Prostate gland (tissue), 2 donors: ENCODE measurements at regions not wholly inside any gene's neighbourhood (a gene's known extent, or its start where the extent isn't known, plus 50 kb on each side); places are given as distances from the start of the nearest gene placed in this dataset.

ENCODE experiments used
- POLR2A ChIP-seq: fragments of 450-650 bp; IDR thresholded peaks from one replicate; pipeline ENCODE4 v1.6.1; 2016; ENCODE audit warnings: antibody characterized with exemption, mild to moderate bottlenecking
- POLR2AphosphoS5 ChIP-seq: sonication (generic); formaldehyde crosslinking; IDR thresholded peaks from one replicate; pipeline ENCODE4 v1.6.1; 2017; ENCODE audit warnings: antibody characterized with exemption
- TF ChIP-seq, protein P1 (sequence below), 4 experiments: fragments of 200-600 bp in 2 of 4; fragments of 450-650 bp in 2 of 4; sonication (generic) in 2 of 4; IDR thresholded peaks; 1 replicate in 3 of 4; 2 replicates in 1 of 4; pipeline ENCODE4 v1.5.1; 2016 to 2019; ENCODE audit warnings: antibody characterized with exemption in 4 of 4, mild to moderate bottlenecking in 2 of 4, moderate library complexity in 2 of 4

DNA sequence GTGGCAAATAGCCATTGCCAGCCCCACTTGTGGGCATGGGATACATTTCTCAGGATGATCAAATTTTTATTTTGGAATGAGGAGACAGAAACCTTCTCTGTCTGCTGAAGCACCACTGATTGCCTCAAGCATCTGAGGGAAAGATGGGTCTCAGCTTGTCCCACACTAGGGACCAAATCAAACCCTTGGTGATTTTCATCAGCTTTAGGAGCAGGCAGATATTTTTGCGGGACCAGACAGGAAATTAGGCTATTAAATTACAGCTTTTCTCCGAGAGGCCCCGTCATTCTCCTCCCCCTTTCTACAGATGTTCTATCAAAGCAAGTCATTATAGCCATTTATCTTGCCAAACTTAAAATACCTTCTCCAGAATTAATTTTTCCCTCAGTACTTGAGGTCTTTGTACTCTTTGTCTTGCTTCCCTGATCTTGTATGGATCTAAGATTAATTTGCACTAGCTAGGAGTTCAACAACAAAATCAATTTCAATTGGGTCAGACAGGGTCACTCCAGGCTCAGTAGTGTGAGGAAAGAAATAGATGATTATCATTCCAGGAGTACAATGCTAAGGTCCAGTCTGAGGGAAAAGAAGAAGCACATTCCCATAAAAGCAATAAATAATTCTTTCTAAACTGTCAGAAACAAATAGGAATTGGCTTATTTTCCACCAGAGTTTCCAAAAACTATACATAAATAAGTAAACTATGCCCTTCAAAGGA is 818.1 kb upstream of the SOX11 start:
- TF ChIP-seq, protein P1, sequence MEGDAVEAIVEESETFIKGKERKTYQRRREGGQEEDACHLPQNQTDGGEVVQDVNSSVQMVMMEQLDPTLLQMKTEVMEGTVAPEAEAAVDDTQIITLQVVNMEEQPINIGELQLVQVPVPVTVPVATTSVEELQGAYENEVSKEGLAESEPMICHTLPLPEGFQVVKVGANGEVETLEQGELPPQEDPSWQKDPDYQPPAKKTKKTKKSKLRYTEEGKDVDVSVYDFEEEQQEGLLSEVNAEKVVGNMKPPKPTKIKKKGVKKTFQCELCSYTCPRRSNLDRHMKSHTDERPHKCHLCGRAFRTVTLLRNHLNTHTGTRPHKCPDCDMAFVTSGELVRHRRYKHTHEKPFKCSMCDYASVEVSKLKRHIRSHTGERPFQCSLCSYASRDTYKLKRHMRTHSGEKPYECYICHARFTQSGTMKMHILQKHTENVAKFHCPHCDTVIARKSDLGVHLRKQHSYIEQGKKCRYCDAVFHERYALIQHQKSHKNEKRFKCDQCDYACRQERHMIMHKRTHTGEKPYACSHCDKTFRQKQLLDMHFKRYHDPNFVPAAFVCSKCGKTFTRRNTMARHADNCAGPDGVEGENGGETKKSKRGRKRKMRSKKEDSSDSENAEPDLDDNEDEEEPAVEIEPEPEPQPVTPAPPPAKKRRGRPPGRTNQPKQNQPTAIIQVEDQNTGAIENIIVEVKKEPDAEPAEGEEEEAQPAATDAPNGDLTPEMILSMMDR (IDR thresholded peaks at IDR 0.05), result no peak
- no peak for TF ChIP-seq POLR2A
- TF ChIP-seq POLR2AphosphoS5, result no peak
